WTC11 (cell line): ENCODE measurements at regions not wholly inside any gene's neighbourhood (a gene's known extent, or its start where the extent isn't known, plus 50 kb on each side); places are given as distances from the start of the nearest gene placed in this dataset.

Source experiments
- CTCF ChIP-seq: fragments of 200-600 bp; IDR thresholded peaks from 2 replicates; pipeline ENCODE4 v1.8.0; 2022; ENCODE audit warnings: antibody characterized with exemption
- FOXJ3 ChIP-seq: sonication (generic); formaldehyde crosslinking; IDR thresholded peaks from 2 replicates; pipeline ENCODE4 v1.9.0; 2021; ENCODE audit warnings: missing genetic modification reagents, mild to moderate bottlenecking, borderline replicate concordance
- PRDM15 ChIP-seq: sonication (generic); formaldehyde crosslinking; IDR thresholded peaks from 2 replicates; pipeline ENCODE4 v1.8.0; 2022; ENCODE audit warnings: missing genetic modification reagents
- TEAD4 ChIP-seq: sonication (generic); formaldehyde crosslinking; IDR thresholded peaks from 2 replicates; pipeline ENCODE4 v1.8.0; 2022; ENCODE audit warnings: mild to moderate bottlenecking, missing genetic modification reagents
- ZNF232 ChIP-seq: sonication (generic); formaldehyde crosslinking; IDR thresholded peaks from 2 replicates; pipeline ENCODE4 v1.8.0; 2022; ENCODE audit warnings: mild to moderate bottlenecking, missing genetic modification reagents
- TF ChIP-seq, protein P1 (sequence below): sonication (generic); formaldehyde crosslinking; conservative IDR thresholded peaks from 2 replicates; pipeline ENCODE4 v1.8.1; 2023; ENCODE audit warnings: mild to moderate bottlenecking, low read depth, missing genetic modification reagents, moderate library complexity
- TF ChIP-seq, protein P2 (sequence below): sonication (generic); formaldehyde crosslinking; IDR thresholded peaks from 2 replicates; pipeline ENCODE4 v1.8.0; 2022; ENCODE audit warnings: mild to moderate bottlenecking, missing genetic modification reagents

- TF ChIP-seq PRDM15 (CRISPR knock-in tag) (no peak), CTCF (no peak), FOXJ3 (CRISPR knock-in tag) (no peak), ZNF232 (CRISPR knock-in tag) (no peak), TEAD4 (CRISPR knock-in tag) (no peak)
- TF ChIP-seq, protein P1, sequence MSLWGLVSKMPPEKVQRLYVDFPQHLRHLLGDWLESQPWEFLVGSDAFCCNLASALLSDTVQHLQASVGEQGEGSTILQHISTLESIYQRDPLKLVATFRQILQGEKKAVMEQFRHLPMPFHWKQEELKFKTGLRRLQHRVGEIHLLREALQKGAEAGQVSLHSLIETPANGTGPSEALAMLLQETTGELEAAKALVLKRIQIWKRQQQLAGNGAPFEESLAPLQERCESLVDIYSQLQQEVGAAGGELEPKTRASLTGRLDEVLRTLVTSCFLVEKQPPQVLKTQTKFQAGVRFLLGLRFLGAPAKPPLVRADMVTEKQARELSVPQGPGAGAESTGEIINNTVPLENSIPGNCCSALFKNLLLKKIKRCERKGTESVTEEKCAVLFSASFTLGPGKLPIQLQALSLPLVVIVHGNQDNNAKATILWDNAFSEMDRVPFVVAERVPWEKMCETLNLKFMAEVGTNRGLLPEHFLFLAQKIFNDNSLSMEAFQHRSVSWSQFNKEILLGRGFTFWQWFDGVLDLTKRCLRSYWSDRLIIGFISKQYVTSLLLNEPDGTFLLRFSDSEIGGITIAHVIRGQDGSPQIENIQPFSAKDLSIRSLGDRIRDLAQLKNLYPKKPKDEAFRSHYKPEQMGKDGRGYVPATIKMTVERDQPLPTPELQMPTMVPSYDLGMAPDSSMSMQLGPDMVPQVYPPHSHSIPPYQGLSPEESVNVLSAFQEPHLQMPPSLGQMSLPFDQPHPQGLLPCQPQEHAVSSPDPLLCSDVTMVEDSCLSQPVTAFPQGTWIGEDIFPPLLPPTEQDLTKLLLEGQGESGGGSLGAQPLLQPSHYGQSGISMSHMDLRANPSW (CRISPR knock-in tag), result no peak
- TF ChIP-seq, protein P2, sequence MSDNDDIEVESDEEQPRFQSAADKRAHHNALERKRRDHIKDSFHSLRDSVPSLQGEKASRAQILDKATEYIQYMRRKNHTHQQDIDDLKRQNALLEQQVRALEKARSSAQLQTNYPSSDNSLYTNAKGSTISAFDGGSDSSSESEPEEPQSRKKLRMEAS (CRISPR knock-in tag), result no peak
Measured at GRCh38 chr5:50978924-50979323, 312.5 kb downstream of the PARP8 start.
